ENCODE measurements at regions not wholly inside any gene's neighbourhood (a gene's known extent, or its start where the extent isn't known, plus 50 kb on each side); places are given as distances from the start of the nearest gene placed in this dataset.

DNA sequence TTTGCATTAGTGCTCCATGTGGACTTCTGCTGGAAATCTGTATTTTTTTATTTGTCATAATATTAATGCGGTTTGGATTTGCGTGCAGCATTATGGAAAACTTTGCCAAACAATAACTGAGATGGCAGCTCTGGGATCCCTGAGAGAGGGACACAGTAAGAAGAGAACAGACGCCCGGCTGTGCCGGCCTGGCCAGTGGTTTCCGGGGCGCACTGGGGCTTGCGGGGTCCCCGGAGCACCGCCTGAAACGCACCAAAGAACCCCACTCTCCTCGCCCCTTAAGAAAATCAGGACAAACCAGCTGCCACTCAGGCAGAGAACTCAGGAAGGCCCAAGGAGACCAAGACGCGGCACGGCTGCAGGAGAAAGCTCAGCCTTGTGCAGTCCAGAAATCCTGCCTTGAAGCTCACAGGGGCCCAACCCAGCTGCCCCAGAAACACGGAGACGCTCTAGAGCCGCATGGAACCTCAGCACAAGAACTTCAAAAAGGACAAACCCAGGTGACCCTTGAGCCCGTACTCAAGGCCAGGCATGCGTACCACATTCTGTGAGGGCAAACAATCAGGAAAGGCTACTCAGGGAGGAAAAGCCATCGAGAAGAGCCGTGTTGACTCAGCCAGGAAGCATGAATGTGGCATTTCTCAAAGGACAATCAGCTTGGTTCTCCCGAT, 226.5 kb upstream of the CDYL start:
- H3K4me3 ChIP-seq (ENCODE audit: low read depth in 1 of 2, low read length in 1 of 2), result no peak overlapping the region
- H3K27me3 ChIP-seq, result no peaks in the 10 kb centered on the region
- no peak overlapping the region for H3K27ac ChIP-seq
- H3K4me1 ChIP-seq (ENCODE audit: control insufficient read depth in 1 of 2, insufficient read depth in 1 of 2, low read depth in 1 of 2, low read length in 1 of 2), result no peaks in the 10 kb centered on the region
- no peaks in the 10 kb centered on the region for H3K9me3 ChIP-seq
- no peaks in the 10 kb centered on the region for H3K36me3 ChIP-seq
- TF ChIP-seq, protein P1, sequence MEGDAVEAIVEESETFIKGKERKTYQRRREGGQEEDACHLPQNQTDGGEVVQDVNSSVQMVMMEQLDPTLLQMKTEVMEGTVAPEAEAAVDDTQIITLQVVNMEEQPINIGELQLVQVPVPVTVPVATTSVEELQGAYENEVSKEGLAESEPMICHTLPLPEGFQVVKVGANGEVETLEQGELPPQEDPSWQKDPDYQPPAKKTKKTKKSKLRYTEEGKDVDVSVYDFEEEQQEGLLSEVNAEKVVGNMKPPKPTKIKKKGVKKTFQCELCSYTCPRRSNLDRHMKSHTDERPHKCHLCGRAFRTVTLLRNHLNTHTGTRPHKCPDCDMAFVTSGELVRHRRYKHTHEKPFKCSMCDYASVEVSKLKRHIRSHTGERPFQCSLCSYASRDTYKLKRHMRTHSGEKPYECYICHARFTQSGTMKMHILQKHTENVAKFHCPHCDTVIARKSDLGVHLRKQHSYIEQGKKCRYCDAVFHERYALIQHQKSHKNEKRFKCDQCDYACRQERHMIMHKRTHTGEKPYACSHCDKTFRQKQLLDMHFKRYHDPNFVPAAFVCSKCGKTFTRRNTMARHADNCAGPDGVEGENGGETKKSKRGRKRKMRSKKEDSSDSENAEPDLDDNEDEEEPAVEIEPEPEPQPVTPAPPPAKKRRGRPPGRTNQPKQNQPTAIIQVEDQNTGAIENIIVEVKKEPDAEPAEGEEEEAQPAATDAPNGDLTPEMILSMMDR (IDR thresholded peaks at IDR 0.05), result no peak

DNA sequence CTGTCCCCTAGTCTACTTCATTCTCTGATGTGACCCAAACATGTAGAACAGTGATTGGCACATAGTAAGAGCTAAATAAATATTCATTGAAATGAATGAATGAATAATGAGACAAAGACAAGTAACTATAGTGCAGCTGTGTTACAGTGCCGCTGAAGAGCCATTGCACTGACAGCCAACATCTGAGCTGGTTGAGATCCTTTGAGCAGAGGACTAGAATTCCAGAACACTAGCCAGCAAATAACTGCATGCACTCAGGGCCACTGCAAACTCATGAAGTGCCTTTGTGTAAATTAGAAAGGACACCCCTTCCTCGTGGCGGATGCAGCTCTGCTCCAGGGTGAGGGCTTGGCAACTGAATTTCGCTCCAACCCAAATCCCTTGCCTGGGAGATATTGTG, 230.3 kb upstream of the CDYL start:
- H3K36me3 ChIP-seq, result no peaks in the 10 kb centered on the region
- H3K27ac ChIP-seq, result no peak overlapping the region
- H3K9me3 ChIP-seq, result no peaks in the 10 kb centered on the region
- H3K27me3 ChIP-seq, result no peaks in the 10 kb centered on the region
- no peaks in the 10 kb centered on the region for H3K4me1 ChIP-seq (ENCODE audit: control insufficient read depth in 1 of 2, insufficient read depth in 1 of 2, low read depth in 1 of 2, low read length in 1 of 2)
- no peak overlapping the region for H3K4me3 ChIP-seq (ENCODE audit: low read depth in 1 of 2, low read length in 1 of 2)
- TF ChIP-seq, protein P1 (IDR thresholded peaks at IDR 0.05), result no peak

DNA sequence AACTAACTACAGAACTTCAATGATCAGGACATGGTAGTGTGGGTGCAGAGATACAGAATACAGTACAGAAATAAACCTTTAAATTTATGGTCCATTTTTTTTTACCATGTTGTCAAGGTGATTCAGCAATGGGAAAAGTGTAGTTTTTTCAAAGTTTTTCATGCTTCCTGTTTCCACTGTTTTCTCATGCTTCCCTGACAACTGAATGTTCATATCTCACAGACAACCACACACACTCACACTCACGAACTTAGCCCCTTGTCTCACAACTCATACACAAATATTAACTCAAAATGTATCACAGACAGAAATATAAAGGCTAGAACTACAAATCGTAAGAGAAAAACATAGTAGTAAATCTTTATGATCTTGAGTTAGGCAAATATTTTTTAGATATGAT, 232.6 kb upstream of the CDYL start:
- H3K4me3 ChIP-seq (ENCODE audit: low read depth in 1 of 2, low read length in 1 of 2), result no peak overlapping the region
- H3K27ac ChIP-seq, result no peak overlapping the region
- no peaks in the 10 kb centered on the region for H3K36me3 ChIP-seq
- H3K9me3 ChIP-seq, result no peaks in the 10 kb centered on the region
- H3K27me3 ChIP-seq, result no peaks in the 10 kb centered on the region
- TF ChIP-seq, protein P1 (IDR thresholded peaks at IDR 0.05), result no peak
- H3K4me1 ChIP-seq (ENCODE audit: control insufficient read depth in 1 of 2, insufficient read depth in 1 of 2, low read depth in 1 of 2, low read length in 1 of 2), result no peaks in the 10 kb centered on the region

DNA sequence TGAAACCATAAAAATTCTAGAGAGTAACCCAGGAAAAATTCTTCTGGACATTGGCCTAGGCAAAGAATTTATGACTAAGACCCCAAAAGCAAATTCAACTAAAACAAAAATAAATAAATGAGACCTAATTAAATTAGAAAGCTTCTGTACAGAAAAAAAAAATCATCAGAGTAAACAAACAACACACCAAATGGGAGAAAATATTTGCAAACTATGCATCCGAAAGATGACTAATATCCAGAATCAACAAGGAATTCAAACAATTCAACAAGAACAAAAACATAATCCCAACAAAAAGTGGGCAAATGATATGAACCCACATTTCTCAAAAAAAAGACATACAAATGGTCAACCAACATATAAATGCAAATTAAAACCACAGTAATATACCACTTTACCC, 242.6 kb upstream of the CDYL start:
- no peaks in the 10 kb centered on the region for H3K9me3 ChIP-seq
- H3K27ac ChIP-seq, result no peak overlapping the region
- H3K4me1 ChIP-seq (ENCODE audit: control insufficient read depth in 1 of 2, insufficient read depth in 1 of 2, low read depth in 1 of 2, low read length in 1 of 2), result no peaks in the 10 kb centered on the region
- no peak overlapping the region for H3K4me3 ChIP-seq (ENCODE audit: low read depth in 1 of 2, low read length in 1 of 2)
- H3K27me3 ChIP-seq, result no peaks in the 10 kb centered on the region
- H3K36me3 ChIP-seq, result no peaks in the 10 kb centered on the region
- TF ChIP-seq, protein P1 (IDR thresholded peaks at IDR 0.05), result no peak

DNA sequence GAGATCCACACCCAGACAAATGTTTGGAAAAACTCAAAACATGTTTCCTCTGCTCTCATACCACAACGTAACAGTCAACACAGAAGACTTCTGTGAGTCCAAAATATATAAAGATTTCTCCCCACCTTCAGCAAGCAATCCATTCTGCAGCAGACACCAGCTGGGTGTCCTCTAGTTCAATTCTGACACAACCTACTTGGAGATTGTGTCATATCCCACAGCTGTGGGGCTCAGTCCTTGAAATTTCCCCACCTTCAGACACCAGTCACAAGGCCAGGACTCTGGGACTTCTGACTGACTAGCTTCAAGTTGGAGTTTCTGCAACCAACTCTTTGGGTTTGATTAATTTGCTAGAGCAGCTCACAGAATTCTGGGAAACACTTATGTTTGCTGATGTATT, 244.8 kb upstream of the CDYL start:
- TF ChIP-seq, protein P1 (IDR thresholded peaks at IDR 0.05), result no peak
- no peaks in the 10 kb centered on the region for H3K4me1 ChIP-seq (ENCODE audit: control insufficient read depth in 1 of 2, insufficient read depth in 1 of 2, low read depth in 1 of 2, low read length in 1 of 2)
- H3K27ac ChIP-seq, result no peak overlapping the region
- no peak overlapping the region for H3K4me3 ChIP-seq (ENCODE audit: low read depth in 1 of 2, low read length in 1 of 2)
- no peaks in the 10 kb centered on the region for H3K36me3 ChIP-seq
- H3K9me3 ChIP-seq, result no peaks in the 10 kb centered on the region
- H3K27me3 ChIP-seq, result no peaks in the 10 kb centered on the region
